ENCODE measurements at regions not wholly inside any gene's neighbourhood (a gene's known extent, or its start where the extent isn't known, plus 50 kb on each side); places are given as distances from the start of the nearest gene placed in this dataset.
A peak's percentile ranks its signal among the peaks of the same experiment; 100 is the strongest.

- no peak overlapping the region for H3K4me3 ChIP-seq (ENCODE audit: control insufficient read depth, low read depth, low read length)
- TF ChIP-seq CTCF (IDR thresholded peaks at IDR 0.05; ENCODE audit: control insufficient read depth, insufficient read depth, low read depth, low read length, missing control alignments): no peak
- DNase-seq (ENCODE audit: low read depth): no peak
Observed at GRCh38 chr5:93247105-93247504, 333.9 kb downstream of the NR2F1-AS1 start.

GRCh38 chr5:93246090-93246855 is 334.7 kb downstream of the NR2F1-AS1 start:
- DNase-seq (ENCODE audit: low read depth): no peak
- no peak for TF ChIP-seq CTCF (IDR thresholded peaks at IDR 0.05; ENCODE audit: control insufficient read depth, insufficient read depth, low read depth, low read length, missing control alignments)
- no peak overlapping the region for H3K4me3 ChIP-seq (ENCODE audit: control insufficient read depth, low read depth, low read length)

DNA sequence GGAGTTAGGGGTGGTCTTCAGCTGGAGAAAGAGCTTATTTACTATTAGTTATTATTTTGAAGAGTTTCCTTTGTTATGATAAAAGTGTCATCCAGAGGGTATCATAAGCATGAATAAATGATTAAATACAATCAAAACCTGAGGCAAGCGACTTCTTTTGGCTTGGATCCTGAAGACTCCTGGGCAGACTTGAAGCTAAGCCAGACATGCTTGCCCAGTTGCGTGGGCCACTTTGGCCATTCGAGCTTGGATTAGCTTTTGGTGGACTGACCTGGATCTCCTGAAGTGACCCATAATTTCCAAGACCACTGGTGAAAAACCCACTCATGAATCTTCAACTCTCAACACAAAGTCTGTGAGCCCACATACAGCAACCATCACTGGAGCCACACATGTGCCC is 335.8 kb downstream of the NR2F1-AS1 start:
- no peak for DNase-seq (ENCODE audit: low read depth)
- TF ChIP-seq CTCF (IDR thresholded peaks at IDR 0.05; ENCODE audit: control insufficient read depth, insufficient read depth, low read depth, low read length, missing control alignments): no peak
- no peak overlapping the region for H3K4me3 ChIP-seq (ENCODE audit: control insufficient read depth, low read depth, low read length)

DNA sequence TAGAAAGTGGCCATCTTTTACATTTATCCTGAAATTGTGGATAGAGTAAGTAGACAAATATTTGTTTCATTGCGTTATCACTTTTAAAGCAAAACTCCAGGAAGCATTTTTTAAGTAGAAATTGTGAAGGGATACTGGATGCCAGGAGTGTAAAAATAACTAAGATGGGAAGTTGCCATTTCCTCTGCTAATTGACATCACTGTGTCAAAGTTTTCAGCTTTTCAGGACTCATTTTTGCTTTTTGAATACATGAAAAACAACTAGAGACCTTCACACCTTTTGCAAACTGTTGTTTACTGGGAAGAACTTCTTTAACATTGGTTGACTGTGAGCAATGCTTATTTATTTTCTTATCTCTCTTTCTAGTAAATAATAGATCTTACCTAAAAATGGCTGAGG is 337.5 kb downstream of the NR2F1-AS1 start:
- no peak overlapping the region for H3K4me3 ChIP-seq (ENCODE audit: control insufficient read depth, low read depth, low read length)
- TF ChIP-seq CTCF (IDR thresholded peaks at IDR 0.05; ENCODE audit: control insufficient read depth, insufficient read depth, low read depth, low read length, missing control alignments): no peak
- no peak for DNase-seq (ENCODE audit: low read depth)

DNA sequence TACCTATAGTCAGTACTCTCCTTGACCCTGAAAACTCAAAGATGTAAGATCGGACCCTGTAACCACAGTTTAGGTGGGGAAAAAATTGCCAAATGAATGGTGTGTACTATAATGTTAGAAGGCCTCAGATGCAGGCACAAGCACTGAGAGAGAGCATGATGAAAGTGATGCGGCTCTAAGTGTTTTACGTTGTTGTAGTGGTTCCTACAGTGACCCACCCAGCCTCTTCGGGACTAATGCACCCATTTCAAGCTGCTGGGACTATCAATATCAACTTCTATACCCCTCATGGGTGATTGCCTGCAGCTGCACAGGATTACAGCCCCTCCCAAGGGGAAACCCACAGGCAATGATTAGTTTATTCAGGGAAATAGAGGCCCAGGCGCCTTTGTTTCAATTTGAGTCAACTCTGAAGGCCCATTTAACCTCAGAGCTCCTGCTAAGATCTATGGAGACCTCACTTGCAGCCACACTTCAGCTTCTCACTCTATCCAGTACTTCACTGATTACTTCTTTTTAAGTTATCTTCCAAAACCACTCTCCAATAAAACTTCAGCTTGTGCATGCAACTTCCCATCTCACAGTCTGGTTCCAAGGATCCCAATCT is 340.7 kb downstream of the NR2F1-AS1 start:
- no peak for DNase-seq (ENCODE audit: low read depth)
- no peak for TF ChIP-seq CTCF (IDR thresholded peaks at IDR 0.05; ENCODE audit: control insufficient read depth, insufficient read depth, low read depth, low read length, missing control alignments)
- H3K4me3 ChIP-seq (ENCODE audit: control insufficient read depth, low read depth, low read length): no peak overlapping the region

DNA sequence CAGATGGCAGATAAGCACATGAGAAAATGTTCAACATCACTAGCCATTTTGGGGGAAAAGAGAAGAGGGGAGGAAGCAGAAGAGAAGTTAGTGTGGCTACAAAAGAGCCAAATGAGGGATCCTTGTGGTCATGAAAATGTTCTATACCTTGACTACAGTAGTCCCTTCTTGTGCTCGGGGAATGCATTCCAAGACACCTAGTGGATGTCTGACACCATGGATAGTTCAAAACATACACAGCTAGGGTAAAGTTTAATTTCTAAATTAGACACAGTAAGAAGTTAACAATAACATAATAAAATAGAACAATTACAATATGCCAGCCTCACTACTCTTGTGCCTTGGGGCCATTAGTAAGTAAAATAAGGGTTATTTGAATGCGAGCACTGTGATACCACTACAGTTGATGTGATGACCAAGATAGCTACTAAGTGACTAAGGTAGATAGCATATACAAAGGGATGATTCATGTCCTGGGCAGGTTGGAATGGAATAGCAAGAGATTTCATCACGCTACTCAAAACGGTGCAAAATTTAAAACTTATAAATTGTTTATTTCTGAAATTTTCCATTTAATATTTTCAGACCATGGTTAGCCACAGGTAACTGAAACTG is 344.1 kb downstream of the NR2F1-AS1 start:
- TF ChIP-seq CTCF (IDR thresholded peaks at IDR 0.05; ENCODE audit: control insufficient read depth, insufficient read depth, low read depth, low read length, missing control alignments): peak; percentile 3
- DNase-seq (ENCODE audit: low read depth): no peak
- no peak overlapping the region for H3K4me3 ChIP-seq (ENCODE audit: control insufficient read depth, low read depth, low read length)

Measured in AG09309 (cell line).